ENCODE measurements at regions not wholly inside any gene's neighbourhood (a gene's known extent, or its start where the extent isn't known, plus 50 kb on each side); places are given as distances from the start of the nearest gene placed in this dataset.
"Not testable (repeated sequence)": the region's sequence is repeated elsewhere in the genome, so short reads cannot be mapped to it uniquely, and the experiment has no call there.

DNA sequence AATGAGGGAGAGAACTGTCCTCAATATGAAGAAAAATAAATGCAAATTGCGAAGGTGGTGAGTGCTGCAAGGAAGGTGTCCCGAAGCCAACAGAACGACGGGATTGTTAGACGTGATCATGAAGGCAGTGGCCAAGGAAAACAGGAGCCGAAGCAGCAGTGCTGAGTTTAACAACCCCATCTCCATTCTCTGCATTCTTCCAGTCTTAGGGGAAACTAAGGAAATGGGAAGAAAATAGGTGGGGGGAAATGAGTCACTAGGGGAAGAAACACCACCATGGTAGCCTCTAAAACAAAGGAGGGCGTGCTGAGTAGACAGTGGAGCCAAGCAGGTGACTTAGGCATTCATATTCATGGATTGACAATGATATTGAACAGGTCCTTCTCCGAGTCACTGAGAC, 192.2 kb upstream of the AKR1E2 start:
- no peak for DNase-seq

DNA sequence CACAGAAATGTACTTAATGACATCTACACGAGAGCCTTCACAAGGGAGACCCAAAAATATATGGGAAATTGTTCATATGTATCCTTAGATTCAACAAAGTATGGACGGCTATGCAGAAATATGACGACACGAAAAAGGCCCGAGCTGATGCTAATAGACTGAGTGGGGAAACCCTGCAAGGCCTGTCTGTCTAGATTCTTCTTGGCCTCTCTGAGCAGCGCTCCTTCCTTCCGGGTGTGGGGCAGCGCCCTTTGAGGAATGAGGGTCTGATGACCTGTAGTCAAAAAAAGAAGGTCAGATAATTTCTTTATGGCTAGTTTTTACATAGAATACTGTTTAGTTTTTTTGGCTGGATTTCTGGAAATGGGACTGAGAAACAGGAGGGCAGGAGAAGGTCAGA, 192.8 kb upstream of the AKR1E2 start:
- DNase-seq = no peak

GRCh38 chr10:4632757-4633156, 193.2 kb upstream of the AKR1E2 start:
- DNase-seq = no peak

GRCh38 chr10:4626919-4627318, 199.1 kb upstream of the AKR1E2 start:
- DNase-seq = no peak

- no peak for DNase-seq
Measured at GRCh38 chr10:4623757-4624420, 202.1 kb upstream of the AKR1E2 start.

GRCh38 chr10:4623200-4623599, 202.8 kb upstream of the AKR1E2 start:
- DNase-seq = no peak

- no peak for DNase-seq
Measured at GRCh38 chr10:4622384-4622783, 203.6 kb upstream of the AKR1E2 start.

GRCh38 chr10:4617589-4617988, 208.4 kb upstream of the AKR1E2 start:
- DNase-seq = no peak

DNA sequence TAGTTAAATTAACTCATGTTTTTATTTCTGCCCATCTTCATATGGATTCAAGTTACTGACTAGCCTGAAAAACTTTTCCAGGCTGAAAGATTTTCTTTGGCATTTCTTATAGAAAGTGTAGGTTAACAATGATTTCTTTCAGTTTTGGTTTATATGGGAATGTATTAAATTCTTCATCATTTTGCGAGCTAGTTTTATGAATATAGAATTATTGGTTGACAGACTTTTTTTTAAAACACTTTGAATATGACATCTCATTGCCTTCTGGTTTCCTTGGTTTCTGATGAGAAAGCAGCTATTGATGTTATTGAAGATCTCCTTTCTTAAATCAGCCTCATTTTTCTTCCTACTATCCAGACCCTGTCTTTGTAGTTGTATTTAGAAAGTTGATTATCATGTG, 211.0 kb upstream of the AKR1E2 start:
- DNase-seq = no peak

- no peak for DNase-seq
Measured at GRCh38 chr10:4609251-4609650, 216.8 kb upstream of the AKR1E2 start.

DNA sequence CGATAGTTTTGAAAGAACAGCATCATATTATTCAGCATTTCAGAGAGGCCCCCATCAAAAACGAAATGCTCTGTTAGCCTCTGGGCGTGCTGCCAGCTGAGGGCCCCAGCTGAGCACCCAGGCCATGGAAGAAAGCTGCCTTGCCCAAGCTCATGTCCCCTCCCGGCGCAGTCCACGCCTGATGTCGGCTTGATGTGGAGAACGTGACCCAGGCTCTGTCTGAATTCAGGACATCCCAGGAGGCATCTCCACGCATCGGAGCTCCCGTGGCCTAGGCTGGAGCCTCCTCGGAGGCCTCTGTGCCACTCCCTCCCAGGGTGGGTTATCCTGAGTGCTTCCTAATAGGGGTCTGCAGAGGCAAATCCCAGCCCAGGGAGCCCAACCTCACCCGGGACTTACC, 218.3 kb upstream of the AKR1E2 start:
- DNase-seq = no peak

- no peak for DNase-seq
Measured at GRCh38 chr10:4606856-4607636, 219.0 kb upstream of the AKR1E2 start.

DNA sequence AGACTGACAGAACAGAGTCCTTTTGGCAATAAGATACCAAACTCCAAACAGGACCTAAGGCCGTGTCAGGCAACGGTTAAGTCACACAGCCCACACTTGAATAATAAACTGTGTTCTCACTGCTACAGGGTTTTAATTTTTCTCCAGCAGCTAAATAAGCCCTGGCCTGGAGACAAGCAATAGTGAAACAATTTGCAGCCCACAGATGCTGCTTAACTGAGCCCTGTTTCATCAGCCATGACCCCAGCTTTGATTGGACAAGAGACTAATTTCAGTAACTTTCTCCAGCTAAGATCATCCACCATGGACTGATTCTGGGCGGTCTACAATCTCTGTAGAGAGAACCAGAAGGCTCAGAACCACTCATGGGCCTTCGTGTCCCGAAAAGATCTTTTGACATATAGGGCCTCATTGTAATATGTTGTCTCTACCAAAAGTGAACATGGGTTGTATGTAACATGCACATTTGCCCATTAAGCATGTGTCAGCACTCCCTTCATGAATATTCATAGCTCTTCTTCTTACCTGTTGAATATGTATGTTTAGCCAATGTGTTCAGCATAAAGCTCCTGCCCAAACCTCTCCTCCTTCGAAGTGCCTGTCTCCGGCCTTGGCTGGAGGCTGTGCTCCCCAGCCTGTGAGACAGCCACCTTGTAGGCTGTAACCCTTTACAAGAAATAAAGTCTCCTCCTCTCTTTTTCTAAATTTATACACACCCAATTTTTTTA, 223.1 kb upstream of the AKR1E2 start:
- DNase-seq = no peak

DNA sequence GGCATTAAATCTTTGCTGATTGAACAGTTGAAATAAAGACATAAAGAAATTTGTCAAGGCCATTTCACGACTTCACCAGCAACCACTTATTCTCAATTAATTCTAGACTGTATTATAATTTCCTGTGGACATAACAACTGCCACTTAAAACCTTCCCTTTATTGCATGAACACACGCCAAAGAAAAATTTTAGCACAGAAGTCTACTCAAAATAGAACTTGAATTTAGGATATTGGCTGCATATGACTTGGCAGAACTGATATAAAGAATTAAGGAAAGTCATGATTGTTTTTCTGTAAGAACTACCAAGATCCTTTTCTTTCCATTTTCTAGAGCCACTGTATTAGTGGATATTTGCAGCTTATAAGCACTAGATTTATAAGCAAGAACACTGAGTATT, 226.5 kb upstream of the AKR1E2 start:
- no peak for DNase-seq

GRCh38 chr10:4597898-4598297, 228.1 kb upstream of the AKR1E2 start:
- not testable (repeated sequence) for DNase-seq

DNA sequence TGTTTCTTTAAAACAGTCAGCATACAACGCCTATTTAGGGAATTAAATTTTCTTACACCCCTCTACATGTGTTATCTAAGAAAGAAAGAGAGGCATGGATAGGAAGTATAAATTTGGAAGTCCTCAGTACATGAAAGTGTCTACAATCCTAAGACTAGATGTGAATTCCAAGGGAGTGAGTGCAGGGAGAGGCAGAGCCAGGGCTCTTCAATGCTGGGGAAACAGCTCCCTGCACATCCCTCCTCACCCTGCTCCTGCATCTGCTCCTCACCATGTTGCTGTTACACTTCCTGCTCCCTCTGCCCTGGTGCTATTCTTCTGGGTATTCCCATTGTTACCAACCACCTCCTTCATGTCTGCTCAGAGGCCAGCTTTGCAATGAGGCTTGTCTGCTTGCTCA, 229.1 kb upstream of the AKR1E2 start:
- DNase-seq = no peak

DNA sequence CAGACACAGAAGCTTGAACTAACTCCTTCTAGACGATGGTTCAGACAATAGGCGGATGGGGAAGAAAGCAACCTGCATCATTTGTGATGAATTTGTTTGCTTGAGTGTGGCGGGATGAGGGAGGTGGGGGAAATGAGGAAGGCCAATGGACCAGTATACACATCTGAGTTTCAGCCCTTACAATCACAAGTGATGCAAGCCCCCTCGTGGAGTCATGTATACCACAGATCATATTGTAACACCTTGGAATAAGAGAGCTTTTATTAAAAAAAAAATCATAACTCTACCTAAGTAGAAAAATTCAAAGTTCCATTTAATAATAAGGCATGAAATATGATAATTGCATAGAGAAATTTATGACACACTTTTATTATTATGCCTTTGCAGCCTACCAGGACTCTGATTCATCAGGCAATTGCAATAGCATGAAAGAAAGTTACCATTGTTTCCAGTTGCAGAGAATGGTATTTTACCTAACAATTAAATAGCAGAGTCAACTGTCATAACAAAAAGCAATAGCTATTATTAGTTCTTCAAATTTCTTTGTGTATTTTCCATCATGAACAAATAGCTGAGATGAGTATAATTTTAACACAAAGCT, 230.2 kb upstream of the AKR1E2 start:
- DNase-seq = no peak

DNA sequence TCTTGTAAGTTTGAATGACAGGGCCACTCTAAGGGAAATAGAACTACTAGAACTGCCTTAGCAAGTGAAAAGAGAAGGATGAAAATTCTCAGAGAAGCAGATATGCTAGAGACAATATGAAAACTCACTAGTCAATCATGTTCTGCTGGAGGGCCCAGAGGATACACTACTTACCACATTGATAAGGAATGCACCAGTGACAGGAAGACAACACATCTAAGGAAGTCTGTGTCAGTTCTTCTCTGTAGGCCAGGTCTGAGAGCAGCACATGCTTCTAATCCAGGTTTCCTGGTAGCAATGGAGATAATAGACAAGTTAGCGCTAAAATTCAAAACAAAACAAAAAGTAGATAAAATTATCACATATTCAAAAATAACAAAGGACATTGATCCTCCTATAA, 235.2 kb upstream of the AKR1E2 start:
- no peak for DNase-seq

DNA sequence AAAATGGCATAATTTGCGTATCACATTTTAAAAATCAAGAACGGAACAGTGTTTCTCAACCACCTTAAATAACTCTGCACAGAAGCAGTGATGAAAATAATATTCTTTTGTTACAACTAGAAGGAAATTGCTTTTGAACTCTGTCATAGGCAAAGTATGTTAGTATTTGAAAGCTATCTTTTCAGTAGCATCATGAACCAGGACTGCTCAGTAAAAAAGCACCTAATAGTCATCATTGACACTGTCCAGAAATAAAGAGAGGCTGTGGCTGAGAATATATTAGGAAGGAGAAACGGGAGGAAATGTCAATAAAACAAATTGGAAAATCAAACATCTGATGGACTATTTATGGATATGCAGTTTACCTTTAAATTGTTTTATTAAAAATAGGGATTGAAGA, 237.2 kb upstream of the AKR1E2 start:
- DNase-seq = no peak

DNA sequence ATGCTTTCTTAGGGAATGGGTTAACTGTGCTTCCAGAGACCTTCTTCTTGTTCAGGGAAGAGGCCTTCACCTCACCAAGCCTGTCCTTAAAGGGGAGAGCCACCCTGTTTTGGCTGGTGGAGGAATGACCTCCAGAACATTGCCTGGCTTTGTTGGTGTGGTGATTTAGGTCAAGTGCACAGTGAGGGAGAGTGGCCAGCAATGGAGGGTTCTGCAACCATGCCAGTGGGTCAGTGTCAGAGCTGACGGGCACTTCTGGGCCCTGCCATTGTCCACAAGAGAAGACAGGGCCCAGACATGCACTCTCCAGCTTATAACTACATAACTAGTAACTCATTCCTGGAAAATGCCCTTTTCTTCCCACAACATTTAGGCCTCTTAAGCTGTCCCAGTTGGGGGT, 238.5 kb upstream of the AKR1E2 start:
- no peak for DNase-seq

DNA sequence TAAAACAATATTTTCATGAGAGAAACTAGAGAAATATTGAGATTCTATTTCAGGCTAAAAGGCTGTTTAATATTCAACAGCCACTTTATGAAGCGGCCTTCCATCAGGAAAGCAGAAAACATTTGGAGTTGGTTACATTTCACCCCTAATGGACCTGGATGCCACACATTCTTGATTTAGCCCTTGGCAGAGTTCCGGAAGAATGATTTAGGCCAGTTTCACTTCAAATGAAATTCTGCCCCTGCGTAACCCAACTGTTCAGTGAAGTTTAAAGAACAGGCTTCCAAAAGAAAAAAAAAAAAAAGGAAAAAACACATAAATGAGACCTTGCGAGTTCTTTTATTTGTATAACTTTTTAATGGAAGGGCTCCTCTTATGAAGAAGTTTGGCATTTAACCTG, 239.2 kb upstream of the AKR1E2 start:
- DNase-seq = no peak

GRCh38 chr10:4581929-4582328, 244.1 kb upstream of the AKR1E2 start:
- no peak for DNase-seq

DNA sequence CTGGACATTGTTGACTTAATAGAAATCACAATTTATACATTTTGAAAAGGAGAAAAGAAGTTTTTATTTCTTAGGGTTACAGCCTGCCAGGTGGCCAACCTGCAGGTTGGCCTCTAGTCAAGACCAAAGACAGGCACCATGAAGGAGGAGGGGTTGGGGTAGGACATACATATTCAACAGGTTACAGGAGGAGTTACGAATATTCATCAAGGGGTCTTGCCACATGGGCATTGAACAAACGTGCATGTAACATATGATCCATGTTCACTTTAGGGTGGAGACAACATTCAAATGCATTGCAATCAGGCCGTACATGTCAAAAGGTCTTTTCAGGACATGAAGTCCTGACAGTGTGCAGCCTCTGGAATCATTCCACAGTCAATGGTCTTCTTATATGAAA, 246.2 kb upstream of the AKR1E2 start:
- no peak for DNase-seq

DNA sequence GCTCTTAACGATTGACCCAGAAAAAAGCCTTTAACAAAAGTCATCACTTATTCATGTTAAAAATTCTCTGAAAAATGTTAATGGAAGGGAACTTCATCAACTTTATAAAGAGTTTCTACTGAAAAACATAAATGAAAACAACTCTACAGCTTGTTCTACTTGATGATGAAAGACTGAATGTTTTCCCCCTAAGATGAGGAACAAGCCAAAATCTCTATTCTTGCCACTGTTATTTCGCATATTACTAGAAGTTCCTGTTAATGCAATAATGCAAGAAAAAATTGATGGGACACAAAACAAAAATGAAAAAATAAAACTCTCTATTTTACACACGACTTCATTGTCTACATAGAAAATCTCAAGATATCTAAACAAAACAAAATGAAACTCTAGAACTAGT, 249.8 kb upstream of the AKR1E2 start:
- DNase-seq = no peak

Measured in femur (tissue), 1 donor.